ENCODE measurements at regions not wholly inside any gene's neighbourhood (a gene's known extent, or its start where the extent isn't known, plus 50 kb on each side); places are given as distances from the start of the nearest gene placed in this dataset.
A peak's percentile ranks its signal among the peaks of the same experiment; 100 is the strongest.

DNA sequence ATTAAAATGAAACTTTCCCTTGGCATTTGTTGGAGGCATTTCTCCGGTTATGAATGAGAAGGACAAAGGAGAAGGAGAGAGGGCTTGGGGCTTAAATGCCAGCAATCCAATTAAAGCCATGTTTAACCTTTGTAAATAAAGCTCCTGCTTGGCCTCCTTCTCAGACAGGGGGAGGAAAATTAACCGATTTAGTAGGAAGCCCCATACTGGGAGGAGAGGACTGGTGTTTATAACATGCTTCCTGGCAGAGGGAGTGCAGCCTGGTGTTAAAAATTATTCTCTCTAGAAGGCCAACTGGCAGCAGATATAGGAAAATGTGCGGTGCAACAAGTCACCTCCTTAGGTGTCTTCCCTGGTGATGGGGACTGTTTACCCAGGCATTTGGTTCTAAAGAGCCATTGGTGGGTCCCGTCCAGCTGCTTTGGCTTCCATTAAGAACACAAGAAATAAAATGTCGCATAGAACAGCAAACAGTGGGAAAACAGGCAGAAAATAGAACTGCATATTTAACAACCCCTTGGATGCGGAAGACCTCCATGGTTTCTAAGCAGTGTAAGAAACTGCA, 846.5 kb downstream of the TYW1 start:
- no peak for DNase-seq (ENCODE audit: low spot score)

DNA sequence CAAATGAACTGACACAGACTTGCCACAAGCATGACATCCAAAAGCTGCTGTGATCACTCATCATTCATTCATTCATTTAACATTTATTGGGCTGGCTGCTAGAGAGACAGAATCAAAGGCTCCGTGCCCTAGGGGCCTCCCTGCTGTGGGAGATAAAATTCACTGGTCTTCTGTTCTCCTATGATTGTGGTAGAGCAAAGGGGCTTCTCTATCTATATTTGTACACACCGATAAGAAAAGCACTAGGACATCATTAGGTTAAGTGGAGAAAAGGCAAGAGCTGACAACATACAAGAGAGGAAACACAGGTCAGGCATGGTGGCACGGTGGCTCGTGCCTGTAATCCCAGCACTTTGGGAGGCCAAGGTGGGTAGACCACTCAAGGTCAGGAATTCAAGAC, 847.0 kb downstream of the TYW1 start:
- no peak for DNase-seq (ENCODE audit: low spot score)

DNA sequence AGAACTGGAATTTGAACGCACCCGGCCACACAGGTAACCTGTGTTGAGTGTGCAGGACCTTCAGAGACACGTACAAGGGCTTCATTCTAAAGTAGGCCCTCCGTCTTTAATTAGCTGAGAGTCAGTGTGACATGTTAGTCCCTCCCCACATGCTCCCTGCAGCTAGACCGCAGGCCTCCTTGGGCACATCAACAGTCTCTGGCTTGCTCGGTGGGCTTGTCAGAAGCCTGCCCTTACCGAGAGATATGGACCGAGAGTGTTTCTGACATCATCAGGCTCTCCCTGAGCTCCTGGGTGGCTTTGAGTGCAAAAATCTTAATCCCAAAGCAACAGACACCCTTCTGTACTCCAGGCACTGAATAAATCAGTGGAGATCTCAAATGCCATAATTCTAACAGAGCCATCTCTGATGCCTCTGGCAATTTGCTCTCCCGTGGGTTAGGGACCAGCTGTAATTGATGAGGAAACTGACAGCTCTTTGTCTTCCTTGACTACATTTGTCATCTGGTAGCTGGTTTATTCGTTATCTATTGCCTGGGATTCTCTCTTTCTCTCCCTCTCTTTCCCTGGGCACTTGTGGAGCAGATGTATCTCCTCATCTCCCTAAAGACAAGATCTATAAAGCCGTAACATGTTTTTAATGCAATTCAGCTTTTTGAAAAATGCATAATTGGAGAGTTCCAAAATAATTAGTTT, 850.6 kb downstream of the TYW1 start:
- DNase-seq (ENCODE audit: low spot score) = no peak

DNA sequence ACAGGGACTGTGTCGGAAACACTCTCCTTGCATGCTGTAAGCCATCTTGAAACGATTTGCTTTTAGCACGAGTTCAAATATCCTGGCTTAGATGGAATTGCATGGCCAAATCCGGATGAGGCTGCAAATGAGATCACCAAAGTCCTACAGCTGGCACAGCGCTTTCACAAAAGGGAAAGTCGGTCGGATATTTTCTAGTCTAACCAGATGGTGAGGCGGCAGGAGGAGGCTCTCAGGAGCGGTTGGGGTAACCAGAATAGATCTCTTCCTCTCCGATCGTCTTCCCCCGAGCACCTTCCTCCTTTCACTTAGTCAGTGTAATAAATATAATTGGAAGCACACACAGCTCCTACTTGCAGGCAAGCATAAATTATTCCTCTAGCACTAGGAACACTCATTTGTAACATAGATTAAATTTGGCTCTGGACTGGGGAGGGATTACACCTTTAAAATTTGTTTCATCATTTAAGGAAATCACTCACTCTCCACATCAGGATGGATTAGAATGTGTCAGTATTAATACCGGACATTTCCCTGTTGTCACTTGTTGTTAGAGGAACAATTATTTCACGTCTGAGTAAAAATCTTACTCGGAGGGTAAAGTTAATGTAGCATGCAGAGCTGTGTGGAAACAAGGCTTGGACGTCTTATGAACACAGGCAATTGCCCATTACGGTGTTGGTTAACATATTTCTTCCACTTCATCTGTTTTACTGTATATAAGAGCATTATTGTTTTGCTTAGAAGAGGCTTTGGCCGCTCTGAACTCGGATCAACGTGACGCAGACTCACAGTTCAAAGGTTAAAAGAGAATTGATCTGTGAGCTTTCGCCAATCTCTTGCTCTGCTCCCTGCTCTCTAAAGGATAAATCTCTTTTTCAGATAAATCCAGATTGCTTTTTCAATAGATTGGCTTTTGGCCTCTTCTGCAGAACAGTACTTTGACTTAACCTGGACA, 857.9 kb downstream of the TYW1 start:
- DNase-seq (ENCODE audit: low spot score) = no peak

DNA sequence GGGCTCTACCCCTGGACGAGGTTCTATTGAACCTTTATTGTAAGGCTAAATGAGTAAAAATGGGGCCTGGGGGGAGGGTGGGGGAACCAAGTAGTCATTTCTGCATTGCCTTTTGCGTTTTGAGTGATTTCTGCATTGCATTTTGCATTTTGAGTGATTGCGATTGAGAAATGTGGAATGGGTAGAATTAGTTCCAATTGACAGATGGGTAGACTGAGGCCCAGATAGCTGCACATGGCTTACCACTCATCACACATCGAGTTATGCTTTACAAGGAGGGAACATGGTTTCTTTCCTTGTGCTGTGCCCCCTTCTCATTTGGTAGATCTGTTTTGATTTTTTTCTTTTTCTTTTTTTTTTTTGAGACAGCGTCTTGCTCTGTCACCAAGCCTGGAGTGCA, 858.7 kb downstream of the TYW1 start:
- no peak for DNase-seq (ENCODE audit: low spot score)

DNA sequence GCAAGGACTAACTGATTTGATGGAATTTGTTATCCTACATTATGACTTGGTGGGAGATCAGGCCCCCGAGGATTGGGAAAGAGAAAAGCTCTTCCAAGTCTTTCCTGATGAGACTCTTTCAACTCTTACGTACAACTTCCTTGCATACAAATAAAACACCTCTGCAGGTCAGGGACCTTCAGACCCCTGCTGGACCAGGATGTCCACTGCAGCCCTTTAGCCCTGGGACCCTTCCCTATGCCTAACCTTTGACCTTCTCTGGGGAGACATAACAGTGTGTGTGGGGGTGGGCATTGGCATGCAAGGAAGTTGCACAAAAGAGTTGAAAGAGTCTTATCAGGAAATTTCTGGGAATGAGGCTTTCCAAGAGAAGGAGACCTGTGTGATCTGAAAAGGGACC, 859.4 kb downstream of the TYW1 start:
- no peak for DNase-seq (ENCODE audit: low spot score)

DNA sequence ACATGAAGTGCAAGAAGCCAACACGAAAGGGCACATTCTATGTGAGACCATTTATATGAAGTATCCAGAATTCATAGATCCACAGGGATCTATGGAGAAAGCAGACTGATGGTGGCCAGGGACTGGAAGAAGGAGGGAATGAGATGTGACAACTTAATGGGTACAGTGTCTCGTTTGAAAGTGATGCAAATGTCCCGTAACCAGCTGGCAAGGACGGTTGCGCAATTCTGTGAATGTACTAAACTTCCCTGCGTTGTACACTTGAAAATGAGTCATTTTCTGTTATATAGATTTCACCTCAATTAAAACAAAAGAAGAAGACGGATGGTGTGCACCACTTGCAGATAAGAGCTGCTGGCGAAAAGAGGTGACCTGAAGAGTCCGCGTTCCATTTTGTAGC, 861.1 kb downstream of the TYW1 start:
- no peak for DNase-seq (ENCODE audit: low spot score)

DNA sequence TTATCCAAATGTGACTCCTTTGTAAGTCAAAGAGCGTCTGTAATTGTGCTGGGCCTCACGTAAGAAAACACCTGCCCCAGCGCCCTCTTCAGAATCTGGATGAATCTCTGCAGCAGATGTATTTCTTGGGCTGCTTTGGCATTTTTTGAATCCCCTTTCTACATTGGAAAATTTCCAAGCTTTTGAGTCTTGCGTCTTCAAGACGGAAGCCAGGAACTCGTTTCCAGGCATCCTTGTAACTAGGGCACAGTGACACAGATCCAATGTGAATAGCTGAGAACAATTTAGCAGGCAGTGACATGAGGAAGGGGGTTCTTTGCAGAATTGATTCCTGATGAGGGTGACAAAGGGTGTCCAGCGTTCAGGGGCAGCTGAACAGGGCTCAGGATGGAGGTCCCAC, 862.3 kb downstream of the TYW1 start:
- DNase-seq (ENCODE audit: low spot score) = peak; percentile 11

DNA sequence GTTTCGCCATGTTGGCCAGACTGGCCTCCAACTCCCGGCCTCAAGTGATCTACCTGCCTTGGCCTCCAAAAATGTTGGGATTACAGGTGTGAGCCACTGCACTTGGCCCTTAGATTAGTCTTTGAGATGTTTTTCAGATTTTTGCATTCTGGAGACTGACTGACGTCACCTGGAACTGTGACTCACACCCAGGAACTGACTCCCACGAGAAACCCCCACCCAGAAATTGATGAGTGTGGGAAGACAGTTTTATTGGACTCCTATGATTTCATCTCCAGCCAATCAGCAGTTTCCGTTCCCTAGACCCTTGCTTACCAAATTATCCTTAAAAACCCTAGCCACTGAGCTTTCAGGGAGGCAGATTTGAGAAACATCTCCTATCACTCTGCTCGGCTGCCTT, 867.3 kb downstream of the TYW1 start:
- no peak for DNase-seq (ENCODE audit: low spot score)

DNA sequence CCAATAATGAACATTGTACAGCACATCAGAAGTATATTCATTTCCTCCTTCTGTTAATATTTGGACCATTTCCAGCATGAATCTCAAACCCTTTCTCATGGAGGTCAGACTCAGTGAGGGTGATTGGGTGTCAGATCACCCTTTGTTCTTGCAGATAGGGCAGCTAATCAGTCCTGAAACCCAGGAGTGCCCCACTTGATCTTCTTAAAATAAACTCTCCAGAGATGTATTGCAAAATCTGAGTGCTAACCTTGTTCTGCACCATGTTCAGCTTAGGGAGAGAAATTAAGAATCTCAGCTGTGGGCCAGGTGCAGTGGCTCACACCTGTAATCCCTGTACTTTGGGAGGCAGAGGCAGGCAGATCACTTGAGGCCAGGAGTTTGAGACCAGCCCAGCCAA, 869.4 kb downstream of the TYW1 start:
- no peak for DNase-seq (ENCODE audit: low spot score)

DNA sequence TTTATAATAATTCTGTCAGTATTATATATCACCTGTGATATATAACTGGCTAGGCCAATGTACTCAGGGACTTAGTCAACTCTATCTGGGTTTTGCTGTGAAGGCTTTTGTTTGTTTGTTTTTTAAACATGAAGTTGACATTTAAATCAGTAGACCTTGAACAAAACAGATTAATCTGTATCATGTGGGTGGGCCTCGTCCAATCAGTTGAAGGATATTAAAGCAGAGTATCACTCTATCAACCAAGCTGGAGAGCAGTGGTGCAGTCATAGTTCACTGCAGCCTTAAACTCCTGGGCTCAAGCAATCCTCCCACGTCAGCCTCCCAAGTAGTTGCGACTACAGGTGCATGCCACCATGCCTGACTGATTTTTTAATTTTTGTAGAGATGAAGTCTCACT, 870.2 kb downstream of the TYW1 start:
- no peak for DNase-seq (ENCODE audit: low spot score)

DNA sequence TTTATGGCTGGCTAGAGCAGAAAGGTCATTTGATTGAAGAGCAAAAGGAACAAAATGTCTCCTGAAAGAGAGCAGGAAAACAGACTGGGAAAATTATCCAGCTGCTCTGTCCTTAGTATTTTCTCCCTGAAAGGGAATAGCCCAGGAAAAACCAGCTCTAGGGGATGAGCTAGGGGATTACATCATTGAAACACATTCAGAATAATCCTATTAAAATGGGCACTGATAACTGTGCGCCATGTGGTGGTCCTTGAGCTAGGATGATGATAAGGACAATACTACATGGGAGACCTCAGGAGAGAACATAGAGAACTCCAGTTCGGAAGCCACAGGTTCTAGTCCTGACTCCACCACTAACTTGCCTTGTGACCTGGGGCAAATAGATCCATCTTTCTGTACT, 873.8 kb downstream of the TYW1 start:
- DNase-seq (ENCODE audit: low spot score) = no peak

DNA sequence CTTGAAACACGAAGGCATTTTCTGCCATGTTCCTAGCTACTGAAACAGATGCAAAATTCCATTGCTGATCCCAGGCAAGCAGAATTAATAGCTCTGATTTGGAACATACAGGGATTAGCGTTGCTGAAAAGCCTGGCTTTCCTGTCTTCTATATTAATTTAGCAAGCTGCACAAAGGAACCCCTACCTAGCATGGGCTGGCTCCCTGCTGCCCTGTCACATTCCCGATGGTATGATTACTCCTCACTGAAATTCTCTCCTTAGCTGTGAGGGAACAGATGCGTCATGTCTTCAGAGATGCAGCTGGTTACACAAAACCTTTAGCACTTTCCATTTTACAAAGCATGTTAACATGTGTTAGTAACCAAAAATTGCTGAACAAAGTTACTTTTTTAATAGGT, 878.9 kb downstream of the TYW1 start:
- no peak for DNase-seq (ENCODE audit: low spot score)

DNA sequence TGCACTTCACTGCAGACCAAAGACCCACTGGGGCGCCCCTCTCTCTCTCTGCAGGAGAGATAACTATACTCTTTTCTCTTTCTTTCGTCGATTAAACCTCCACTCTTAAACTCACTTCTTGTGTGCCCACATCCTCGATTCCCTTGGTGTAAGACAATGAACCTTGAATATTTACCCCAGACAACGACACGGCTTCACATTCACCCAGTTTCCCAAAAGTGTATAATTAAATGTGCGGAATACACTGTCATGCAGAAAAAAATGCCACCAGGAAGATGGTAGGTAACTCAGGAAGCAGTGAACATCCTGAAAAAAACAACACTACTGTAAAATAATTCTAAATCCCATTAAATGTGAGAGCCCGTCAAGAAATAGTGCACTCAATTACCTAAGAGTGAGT, 882.2 kb downstream of the TYW1 start:
- no peak for DNase-seq (ENCODE audit: low spot score)

DNA sequence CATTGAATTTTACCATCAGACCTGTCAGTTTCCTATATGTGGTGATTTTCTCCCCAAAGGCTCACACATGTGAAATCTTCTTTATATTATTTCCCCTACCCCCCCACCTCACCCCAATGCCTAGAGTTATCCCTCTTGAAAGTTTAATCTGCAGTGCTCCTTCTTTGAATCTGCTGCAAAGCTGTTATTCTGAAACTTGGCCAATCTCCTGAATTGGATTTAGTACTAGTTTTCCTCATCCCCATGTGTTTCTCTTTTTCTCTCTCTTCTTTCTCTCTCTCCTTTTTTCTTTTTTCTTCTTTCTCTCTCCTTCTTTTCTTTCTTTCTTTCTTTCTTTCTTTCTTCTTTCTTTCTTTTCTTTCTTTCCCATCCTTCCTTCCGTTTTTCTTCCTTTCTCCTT, 886.2 kb downstream of the TYW1 start:
- no peak for DNase-seq (ENCODE audit: low spot score)

DNA sequence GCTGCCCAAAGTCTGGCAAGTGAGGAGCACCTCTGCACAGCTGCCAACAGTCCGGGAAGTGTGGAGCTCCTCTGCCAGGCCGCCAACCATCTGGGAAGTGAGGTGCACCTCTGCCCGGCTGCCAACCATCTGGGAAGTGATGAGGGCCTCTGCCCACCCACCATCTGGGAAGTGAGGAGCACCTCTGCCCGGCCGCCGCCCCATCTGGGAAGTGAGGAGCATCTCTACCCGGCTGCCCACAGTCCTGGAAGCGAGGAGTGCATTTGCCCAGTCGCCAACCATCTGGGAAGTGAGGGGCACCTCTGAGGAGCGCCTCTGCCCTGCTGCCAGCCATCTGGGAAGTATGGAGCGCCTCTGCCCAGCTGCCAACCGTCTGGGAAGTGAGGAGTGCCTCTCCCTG, 893.7 kb downstream of the TYW1 start:
- no peak for DNase-seq (ENCODE audit: low spot score)

DNA sequence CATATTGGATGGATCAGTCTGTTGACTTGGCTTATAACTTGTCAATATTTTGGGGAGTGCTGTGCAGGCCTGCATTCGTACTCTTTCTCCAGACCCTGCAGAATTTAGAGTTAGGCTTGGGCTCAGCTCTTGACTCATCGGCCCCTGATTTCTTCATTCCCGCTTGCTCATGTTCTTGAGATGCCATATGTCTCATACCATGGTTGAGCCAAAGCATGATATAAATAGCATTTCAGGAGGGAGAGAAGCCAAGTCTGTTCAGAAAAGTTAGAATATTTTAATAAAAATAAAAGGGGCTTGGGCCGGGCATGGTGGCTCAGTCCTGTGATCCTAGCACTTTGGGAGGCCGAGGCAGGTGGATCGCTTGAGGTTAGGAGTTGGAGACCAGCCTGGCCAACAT, 898.1 kb downstream of the TYW1 start:
- DNase-seq (ENCODE audit: low spot score) = no peak

DNA sequence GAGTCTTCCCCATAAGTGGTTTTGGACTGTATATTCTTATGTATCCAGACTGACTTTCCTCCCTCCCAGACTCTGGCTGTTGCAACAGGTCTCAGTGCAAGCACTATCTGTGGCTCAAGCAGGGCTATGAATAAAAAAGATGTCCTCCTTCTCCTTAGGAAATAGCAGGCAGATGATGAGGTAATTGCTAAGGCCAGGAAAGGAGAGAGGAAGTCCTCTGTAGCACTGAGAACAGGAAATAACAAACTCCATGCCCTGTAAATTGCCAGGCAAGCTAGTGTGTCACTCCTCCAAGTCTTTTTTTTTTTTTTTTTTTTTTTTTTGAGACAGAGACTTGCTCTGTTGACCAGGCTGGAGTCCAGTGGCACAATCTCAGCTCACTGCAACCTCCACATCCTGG, 900.1 kb downstream of the TYW1 start:
- no peak for DNase-seq (ENCODE audit: low spot score)

DNA sequence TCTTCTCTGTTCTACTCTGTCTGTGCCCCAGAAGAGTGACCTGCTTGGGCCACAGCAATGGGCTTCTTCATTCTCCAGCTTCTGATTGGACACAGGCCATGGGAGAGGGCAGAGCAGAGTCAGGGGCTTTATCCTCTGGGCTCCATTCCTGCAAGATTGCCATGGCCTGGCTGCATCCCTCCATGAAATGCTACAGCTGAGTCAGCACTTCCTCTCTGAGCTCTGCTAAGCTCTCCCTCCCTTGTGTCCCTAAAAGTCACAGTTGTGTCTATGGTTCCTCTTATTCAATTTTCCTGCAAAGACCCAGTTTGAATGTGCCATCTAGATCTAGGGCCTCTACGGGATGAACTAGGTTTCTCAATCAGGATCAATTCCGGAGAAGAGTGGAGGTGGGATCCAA, 903.8 kb downstream of the TYW1 start:
- no peak for DNase-seq (ENCODE audit: low spot score)

DNA sequence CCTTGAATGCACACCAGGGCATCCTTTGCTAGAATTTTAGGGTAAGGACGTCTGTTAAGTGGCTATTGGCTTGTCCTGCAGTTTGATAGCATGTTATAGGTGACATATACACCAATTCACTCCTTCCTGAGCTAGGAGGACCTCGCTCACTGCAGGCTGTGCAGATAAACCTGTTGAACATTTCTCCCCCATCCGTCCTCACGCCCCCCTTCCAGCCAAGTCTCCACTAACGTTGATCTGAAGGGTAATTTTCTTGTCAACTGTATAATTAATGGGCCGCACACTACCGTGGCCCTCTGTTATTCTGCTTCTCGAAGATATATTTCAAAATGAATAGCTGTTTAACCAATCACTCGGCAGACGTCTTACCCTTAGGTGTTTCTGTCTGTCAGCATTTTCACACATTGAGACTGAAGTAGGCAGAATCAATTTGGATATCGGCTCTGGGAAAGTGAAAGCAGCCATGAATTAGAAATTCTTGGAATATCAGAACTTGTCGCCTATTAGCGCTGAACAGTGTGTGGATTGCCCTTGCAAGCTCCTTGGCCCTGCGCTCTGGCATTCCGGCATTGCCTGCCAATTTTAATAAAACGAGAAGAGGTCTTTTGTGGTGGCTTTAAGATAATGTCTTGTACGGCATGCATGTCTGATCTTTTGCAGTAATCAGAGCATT, 905.3 kb downstream of the TYW1 start:
- no peak for DNase-seq (ENCODE audit: low spot score)

DNA sequence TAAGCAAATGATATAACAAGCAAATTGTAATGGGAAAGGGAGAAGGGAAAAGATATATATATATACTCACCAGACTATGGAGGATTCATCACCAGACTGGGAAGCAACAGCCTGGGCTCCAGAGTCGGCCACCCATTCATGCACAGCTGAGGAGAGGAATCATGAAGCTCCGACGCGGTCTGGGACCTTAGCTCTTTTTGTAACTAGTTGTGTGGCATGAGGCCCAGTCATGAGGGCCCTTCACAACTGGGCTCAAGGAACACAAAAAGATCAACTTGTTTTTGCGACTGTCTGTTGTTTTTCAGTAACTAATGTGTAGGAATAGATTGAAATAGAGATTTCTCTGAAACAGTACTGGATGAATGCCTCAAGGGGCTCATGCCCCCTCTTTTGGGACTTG, 911.2 kb downstream of the TYW1 start:
- DNase-seq (ENCODE audit: low spot score) = no peak

DNA sequence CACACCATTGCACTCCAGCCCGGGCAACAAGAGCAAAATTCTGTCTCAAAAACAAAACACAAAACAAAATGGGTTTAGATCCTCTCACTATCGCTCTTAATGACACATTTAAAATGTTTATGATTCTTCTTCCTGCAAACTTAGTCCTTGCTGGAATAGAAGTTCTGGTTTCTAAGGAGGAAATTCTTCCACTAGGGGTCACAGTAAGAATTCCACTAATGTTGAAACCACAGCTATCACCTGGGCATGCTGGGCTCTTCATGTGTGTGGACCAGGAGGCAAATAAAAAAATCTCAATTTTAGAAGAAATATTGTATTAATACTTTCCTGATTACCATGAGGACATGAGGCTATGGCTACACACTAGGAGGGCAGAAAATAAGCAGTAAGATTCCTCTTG, 915.8 kb downstream of the TYW1 start:
- no peak for DNase-seq (ENCODE audit: low spot score)

DNA sequence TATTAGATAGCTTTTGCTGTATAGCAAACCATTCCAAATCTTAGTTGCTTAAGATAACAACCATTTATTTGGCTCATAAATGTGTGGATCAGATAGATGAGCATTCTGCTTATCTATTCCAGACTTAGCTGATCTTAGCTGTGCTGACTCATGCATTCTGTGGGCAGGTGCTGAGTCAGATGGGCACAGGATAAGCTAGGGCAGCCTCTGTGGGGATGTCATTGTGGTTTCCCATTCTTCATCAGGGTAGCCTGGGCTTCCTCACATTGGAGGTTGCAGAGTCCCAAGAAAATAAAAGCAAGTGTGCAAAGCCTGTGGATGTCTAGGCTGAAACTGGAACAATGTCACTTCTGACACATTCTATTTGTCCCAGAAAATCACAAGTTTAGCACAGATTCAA, 917.0 kb downstream of the TYW1 start:
- no peak for DNase-seq (ENCODE audit: low spot score)

All from globus pallidus (tissue), 1 donor.